ENCODE measurements at regions not wholly inside any gene's neighbourhood (a gene's known extent, or its start where the extent isn't known, plus 50 kb on each side); places are given as distances from the start of the nearest gene placed in this dataset.
"Not testable (repeated sequence)": the region's sequence is repeated elsewhere in the genome, so short reads cannot be mapped to it uniquely, and the experiment has no call there.

GRCh38 chr1:238377280-238377919 is 486.7 kb upstream of the ZP4 start:
- no peak for DNase-seq (ENCODE audit: low read depth in 3 of 3)

GRCh38 chr1:238370599-238370998 is 479.9 kb upstream of the ZP4 start:
- no peak for DNase-seq (ENCODE audit: low read depth in 3 of 3)

- no peak for DNase-seq (ENCODE audit: low read depth in 3 of 3)
Measured at GRCh38 chr1:238364214-238364892, 473.6 kb upstream of the ZP4 start.

GRCh38 chr1:238360474-238360873 is 469.8 kb upstream of the ZP4 start:
- no peak for DNase-seq (ENCODE audit: low read depth in 3 of 3)

GRCh38 chr1:238350471-238350870 is 459.7 kb upstream of the ZP4 start:
- no peak for DNase-seq (ENCODE audit: low read depth in 3 of 3)

- no peak for DNase-seq (ENCODE audit: low read depth in 3 of 3)
Measured at GRCh38 chr1:238346340-238346739, 455.6 kb upstream of the ZP4 start.

GRCh38 chr1:238345837-238346236 is 455.1 kb upstream of the ZP4 start:
- no peak for DNase-seq (ENCODE audit: low read depth in 3 of 3)

- DNase-seq (ENCODE audit: low read depth in 3 of 3) = no peak
Measured at GRCh38 chr1:238343852-238344251, 453.1 kb upstream of the ZP4 start.

- DNase-seq (ENCODE audit: low read depth in 3 of 3) = no peak
Measured at GRCh38 chr1:238341395-238341794, 450.7 kb upstream of the ZP4 start.

GRCh38 chr1:238340989-238341388 is 450.3 kb upstream of the ZP4 start:
- DNase-seq (ENCODE audit: low read depth in 3 of 3) = no peak

- no peak for DNase-seq (ENCODE audit: low read depth in 3 of 3)
Measured at GRCh38 chr1:238336531-238336930, 445.8 kb upstream of the ZP4 start.

GRCh38 chr1:238334170-238334569 is 443.4 kb upstream of the ZP4 start:
- DNase-seq (ENCODE audit: low read depth in 3 of 3) = no peak

- DNase-seq (ENCODE audit: low read depth in 3 of 3) = no peak
Measured at GRCh38 chr1:238331557-238331956, 440.8 kb upstream of the ZP4 start.

GRCh38 chr1:238329671-238330070 is 438.9 kb upstream of the ZP4 start:
- no peak for DNase-seq (ENCODE audit: low read depth in 3 of 3)

- not testable (repeated sequence) for DNase-seq (ENCODE audit: low read depth in 3 of 3)
Measured at GRCh38 chr1:238327033-238327432, 436.3 kb upstream of the ZP4 start.

GRCh38 chr1:238326479-238326878 is 435.8 kb upstream of the ZP4 start:
- DNase-seq (ENCODE audit: low read depth in 3 of 3) = not testable (repeated sequence)

- no peak for DNase-seq (ENCODE audit: low read depth in 3 of 3)
Measured at GRCh38 chr1:238324211-238324864, 433.6 kb upstream of the ZP4 start.

GRCh38 chr1:238323490-238323889 is 432.8 kb upstream of the ZP4 start:
- no peak for DNase-seq (ENCODE audit: low read depth in 3 of 3)

GRCh38 chr1:238319957-238320356 is 429.2 kb upstream of the ZP4 start:
- no peak for DNase-seq (ENCODE audit: low read depth in 3 of 3)

GRCh38 chr1:238318294-238319110 is 427.8 kb upstream of the ZP4 start:
- DNase-seq (ENCODE audit: low read depth in 3 of 3) = no peak

GRCh38 chr1:238312969-238313368 is 422.2 kb upstream of the ZP4 start:
- no peak for DNase-seq (ENCODE audit: low read depth in 3 of 3)

GRCh38 chr1:238306411-238306810 is 415.7 kb upstream of the ZP4 start:
- no peak for DNase-seq (ENCODE audit: low read depth in 3 of 3)
